ENCODE measurements at regions not wholly inside any gene's neighbourhood (a gene's known extent, or its start where the extent isn't known, plus 50 kb on each side); places are given as distances from the start of the nearest gene placed in this dataset.
"Not testable (repeated sequence)": the region's sequence is repeated elsewhere in the genome, so short reads cannot be mapped to it uniquely, and the experiment has no call there.

DNA sequence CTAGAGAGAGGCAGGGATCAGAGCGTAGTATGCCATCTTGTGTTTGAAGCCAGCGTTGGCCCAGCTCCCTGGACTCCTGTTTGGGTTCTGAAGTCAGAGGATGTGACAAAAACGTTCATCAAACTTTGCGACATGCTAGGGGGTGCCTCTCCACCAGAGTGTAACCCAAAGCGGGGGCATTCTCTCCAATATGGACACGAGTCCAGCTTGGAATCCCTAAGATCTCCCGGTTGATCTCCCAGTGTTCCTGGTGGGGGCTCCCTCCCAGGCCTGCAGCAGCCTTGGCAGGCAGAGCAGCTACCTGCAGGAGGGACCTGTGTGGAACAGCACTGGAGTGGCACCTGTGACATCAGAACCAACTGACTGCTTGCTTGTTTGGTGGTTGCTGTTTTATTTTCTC lies 218.8 kb upstream of the ECI2 start:
- no peak for DNase-seq (ENCODE audit: low read depth in 3 of 3)

DNA sequence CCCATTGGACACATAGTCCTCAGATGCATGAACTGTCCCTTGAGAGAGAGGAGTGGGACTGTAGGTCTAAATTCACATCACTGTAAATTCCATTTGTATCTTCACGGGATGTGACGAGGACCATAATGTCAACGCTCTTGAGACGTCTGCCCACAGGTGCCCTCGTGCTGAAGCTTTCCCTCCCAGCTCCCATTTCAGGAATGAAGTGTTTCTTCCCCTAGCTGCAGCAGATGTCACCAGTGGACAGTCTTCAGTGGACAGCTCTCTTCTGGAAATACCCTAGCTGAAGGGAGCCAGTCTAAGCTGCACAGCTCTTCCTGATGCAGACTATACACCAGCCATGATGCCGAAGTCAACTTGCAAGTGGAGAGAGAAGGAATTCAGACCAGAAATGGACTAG lies 217.4 kb upstream of the ECI2 start:
- no peak for DNase-seq (ENCODE audit: low read depth in 3 of 3)

DNA sequence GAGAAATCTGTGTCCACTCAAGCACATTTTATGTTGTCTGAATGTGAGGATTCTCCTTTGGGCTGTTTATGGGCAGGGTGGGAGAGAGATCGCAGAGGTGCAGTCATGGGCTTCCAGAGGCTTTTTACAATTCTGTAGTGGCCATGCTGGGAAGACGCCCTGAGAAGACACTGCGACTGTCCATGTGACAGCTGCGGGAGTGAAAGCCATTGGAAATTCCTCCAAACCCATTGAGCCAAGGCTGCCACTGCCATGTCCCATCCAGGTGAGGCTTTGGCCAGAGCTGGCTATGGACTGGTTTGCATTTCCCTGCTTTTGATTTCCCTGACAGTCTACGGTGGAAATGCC lies 216.9 kb upstream of the ECI2 start:
- no peak for DNase-seq (ENCODE audit: low read depth in 3 of 3)

DNA sequence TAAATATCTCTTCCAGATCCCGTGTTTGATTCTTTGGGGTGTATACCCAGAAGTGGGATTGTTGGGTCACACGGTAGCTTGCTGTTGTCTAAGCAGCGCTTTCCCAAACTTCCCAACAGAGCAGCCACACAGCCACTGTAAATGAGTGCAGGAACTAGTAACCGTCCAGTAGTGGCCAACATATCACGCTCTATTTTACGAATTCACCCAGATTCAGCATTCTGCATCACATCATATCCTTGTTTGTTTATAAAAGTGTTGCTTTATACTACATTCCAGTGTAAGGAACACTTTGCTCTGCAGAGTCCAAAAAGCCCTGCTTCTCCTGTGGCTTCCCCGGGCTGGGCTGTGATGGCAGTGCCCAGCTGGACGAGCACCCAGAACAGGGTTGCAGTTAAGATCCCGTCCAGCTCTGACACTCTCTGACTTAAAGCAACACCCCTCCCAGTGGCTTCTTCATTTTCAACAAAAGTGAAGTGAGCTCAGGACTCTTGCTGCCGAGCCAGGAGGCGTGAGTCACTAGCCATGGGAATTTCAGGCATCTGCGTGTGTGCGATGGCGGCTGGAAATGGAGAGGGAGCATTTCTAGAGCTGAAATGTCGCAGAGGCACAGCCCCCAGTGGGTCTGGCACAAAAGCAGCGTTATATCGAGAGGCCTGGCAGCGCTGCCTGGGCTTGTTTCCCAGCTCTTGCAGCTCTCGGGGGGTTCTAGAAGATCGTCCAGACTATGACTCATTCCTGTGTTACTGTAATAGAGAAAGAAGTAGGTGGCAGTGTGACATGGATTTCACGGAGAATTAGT lies 216.3 kb upstream of the ECI2 start:
- DNase-seq (ENCODE audit: low read depth in 3 of 3): no peak

GRCh38 chr6:4350567-4351519 lies 215.5 kb upstream of the ECI2 start:
- no peak for DNase-seq (ENCODE audit: low read depth in 3 of 3)

- DNase-seq (ENCODE audit: low read depth in 3 of 3): no peak
Observed at GRCh38 chr6:4349931-4350330, 214.6 kb upstream of the ECI2 start.

DNA sequence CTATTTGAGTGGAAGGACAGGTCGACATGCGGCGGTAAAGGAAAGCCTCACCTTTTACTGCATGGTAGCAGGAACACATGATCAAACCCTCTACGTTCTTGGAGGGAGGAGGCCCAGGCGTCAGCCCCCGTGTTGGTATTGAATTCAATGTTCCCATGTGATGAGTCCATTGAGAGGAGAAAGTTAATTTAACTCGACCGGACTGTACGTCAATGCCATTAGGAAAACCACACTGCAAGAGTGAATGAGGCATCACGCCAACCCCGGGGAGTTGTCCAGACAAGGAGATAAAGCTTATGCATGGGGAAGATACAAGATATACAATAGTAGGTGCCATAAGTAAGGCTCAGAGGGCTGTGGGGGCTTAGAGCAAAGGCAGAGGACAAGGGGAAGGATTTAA lies 213.9 kb upstream of the ECI2 start:
- DNase-seq (ENCODE audit: low read depth in 3 of 3): no peak

DNA sequence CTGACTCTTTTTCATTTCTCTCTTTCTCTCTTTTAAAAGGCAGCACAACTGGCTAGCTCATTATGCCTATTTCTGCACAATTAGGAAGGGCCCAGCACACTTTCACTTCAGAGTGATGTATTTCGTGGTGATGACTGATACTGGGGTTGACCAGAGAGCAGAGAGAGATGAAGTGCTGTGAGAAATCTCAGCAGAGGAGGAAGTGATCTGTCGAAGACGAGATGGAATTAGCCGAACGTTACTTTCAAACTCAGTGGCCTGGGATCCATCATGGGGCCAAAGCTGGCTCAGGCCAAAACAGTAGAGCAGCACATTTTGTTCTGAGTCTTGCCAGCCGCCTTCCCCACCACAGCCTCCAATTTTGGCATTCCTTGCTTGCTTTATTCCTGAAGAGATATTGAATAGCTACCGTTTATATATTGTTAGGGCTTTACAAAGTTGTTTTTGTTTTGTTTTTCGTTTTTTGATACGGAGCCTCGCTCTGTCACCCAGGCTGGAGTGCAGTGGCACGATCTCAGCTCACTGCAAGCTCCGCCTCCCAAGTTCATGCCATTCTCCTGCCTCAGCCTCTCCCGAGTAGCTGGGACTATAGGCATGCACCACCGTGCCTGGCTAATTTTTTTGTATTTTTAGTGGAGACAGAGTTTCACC lies 213.2 kb upstream of the ECI2 start:
- DNase-seq (ENCODE audit: low read depth in 3 of 3): no peak

GRCh38 chr6:4347877-4348276 lies 212.5 kb upstream of the ECI2 start:
- DNase-seq (ENCODE audit: low read depth in 3 of 3): no peak

DNA sequence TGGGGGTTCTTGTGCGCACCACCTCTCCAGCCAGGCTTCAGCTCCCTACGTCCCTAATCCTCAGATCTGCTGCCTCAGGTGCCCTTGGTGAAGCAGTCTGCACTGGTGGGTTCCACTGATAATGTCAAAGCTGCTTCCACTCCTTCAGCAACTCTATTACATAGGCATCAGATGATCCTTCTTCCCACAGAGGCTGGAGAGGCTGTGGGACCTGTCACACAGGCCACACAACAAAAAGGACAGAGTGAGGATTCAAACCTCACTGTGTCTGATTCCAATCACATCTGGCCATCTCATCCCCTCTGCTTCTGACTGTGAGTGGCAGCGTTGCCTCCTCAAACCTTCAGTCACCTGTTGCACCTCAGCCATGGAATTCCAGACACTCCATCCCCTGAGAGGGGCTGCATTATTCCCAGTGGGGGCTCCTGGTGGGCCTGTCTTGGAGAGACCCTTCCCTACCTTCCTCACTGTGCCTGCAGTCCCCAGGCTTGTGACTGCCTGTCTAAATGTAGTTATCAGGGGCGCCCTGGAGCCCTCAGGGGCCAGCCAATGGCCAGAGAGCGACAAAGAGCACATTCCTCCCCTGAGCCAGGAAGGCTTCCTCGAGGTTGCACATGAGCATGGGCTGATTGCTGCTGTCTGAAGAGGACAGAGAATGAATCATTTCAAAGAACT lies 211.4 kb upstream of the ECI2 start:
- no peak for DNase-seq (ENCODE audit: low read depth in 3 of 3)

- DNase-seq (ENCODE audit: low read depth in 3 of 3): no peak
Observed at GRCh38 chr6:4345543-4345942, 210.2 kb upstream of the ECI2 start.

- DNase-seq (ENCODE audit: low read depth in 3 of 3): no peak
Observed at GRCh38 chr6:4344317-4344899, 209.0 kb upstream of the ECI2 start.

DNA sequence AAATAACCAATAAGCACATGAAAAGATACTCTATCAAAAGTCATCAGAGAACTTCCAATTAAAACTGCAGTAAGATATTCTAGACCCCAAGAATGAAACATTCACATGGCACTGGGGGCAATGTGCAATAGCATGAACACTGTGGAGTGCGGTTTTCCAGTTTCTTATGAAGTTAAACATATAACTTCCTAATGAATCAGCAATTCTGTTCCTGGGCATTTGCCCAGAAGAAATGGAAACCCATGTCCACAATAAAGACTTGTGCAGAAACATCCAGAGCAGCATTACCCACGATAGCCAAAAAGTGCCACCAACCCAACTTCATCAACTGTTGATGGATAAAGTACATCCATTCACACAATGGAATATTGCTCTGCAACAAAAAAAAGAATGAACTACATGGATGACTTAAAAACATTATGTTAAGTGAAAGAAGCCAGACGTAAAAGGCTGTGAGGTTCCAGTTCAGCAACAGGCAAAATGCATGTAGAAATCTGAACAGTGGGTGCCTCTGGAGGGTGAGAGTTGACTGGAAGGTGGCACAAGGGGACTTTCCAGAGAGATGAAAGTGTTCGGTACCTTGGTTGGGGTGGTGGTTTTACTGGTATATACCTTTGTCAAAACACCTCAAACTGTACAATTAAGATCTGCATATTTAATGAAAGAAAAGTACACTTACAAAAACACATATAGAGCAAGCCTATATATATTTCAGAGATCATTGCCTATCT lies 207.2 kb upstream of the ECI2 start:
- DNase-seq (ENCODE audit: low read depth in 3 of 3): no peak

GRCh38 chr6:4341078-4341797 lies 205.9 kb upstream of the ECI2 start:
- DNase-seq (ENCODE audit: low read depth in 3 of 3): no peak

GRCh38 chr6:4340544-4340943 lies 205.2 kb upstream of the ECI2 start:
- no peak for DNase-seq (ENCODE audit: low read depth in 3 of 3)

- no peak for DNase-seq (ENCODE audit: low read depth in 3 of 3)
Observed at GRCh38 chr6:4338884-4339283, 203.5 kb upstream of the ECI2 start.

- DNase-seq (ENCODE audit: low read depth in 3 of 3): no peak
Observed at GRCh38 chr6:4336778-4337442, 201.5 kb upstream of the ECI2 start.

- no peak for DNase-seq (ENCODE audit: low read depth in 3 of 3)
Observed at GRCh38 chr6:4336084-4336483, 200.7 kb upstream of the ECI2 start.

DNA sequence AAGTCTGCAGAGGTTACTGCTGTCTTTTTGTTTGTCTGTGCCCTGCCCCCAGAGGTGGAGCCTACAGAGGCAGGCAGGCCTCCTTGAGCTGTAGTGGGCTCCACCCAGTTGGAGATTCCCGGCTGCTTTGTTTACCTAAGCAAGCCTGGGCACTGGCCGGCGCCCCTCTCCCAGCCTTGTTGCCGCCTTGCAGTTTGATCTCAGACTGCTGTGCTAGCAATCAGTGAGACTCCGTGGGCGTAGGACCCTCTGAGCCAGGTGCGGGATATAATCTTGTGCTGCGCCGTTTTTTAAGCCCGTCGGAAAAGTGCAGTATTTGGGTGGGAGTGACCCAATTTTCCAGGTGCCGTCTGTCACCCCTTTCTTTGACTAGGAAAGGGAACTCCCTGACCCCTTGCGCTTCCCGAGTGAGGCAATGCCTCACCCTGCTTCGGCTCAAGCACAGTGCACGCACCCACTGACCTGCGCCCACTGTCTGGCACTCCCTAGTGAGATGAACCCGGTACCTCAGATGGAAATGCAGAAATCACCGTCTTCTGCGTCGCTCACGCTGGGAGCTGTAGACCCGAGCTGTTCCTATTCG lies 198.9 kb upstream of the ECI2 start:
- not testable (repeated sequence) for DNase-seq (ENCODE audit: low read depth in 3 of 3)

Data from stimulated activated CD4-positive, alpha-beta T cell treated with anti-CD3 and anti-CD28 coated beads, TNF-alpha, amount 100 ng/mL, for 4 hours (primary cell).